OCI-LY3 (cell line): ENCODE measurements at regions not wholly inside any gene's neighbourhood (a gene's known extent, or its start where the extent isn't known, plus 50 kb on each side); places are given as distances from the start of the nearest gene placed in this dataset.

ENCODE experiments used
- EZH2phosphoT487 ChIP-seq: fragments of 200-600 bp; shearing (Covaris generic); IDR thresholded peaks from 2 replicates; pipeline ENCODE4 v1.6.1; 2018; ENCODE audit warnings: antibody characterized with exemption, mixed run types, low read depth
- TF ChIP-seq, protein P1 (sequence below): fragments of 200-600, 300-600 bp; sonication (generic); IDR thresholded peaks from 2 replicates; pipeline ENCODE4 v1.5.1; 2014; ENCODE audit warnings: antibody characterized with exemption, low read length, low read depth

- TF ChIP-seq EZH2phosphoT487: no peak
- TF ChIP-seq, protein P1, sequence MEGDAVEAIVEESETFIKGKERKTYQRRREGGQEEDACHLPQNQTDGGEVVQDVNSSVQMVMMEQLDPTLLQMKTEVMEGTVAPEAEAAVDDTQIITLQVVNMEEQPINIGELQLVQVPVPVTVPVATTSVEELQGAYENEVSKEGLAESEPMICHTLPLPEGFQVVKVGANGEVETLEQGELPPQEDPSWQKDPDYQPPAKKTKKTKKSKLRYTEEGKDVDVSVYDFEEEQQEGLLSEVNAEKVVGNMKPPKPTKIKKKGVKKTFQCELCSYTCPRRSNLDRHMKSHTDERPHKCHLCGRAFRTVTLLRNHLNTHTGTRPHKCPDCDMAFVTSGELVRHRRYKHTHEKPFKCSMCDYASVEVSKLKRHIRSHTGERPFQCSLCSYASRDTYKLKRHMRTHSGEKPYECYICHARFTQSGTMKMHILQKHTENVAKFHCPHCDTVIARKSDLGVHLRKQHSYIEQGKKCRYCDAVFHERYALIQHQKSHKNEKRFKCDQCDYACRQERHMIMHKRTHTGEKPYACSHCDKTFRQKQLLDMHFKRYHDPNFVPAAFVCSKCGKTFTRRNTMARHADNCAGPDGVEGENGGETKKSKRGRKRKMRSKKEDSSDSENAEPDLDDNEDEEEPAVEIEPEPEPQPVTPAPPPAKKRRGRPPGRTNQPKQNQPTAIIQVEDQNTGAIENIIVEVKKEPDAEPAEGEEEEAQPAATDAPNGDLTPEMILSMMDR: no peak
Measured at GRCh38 chr4:138639018-138639741, 376.4 kb upstream of the NOCT start.
